ENCODE measurements at regions not wholly inside any gene's neighbourhood (a gene's known extent, or its start where the extent isn't known, plus 50 kb on each side); places are given as distances from the start of the nearest gene placed in this dataset.
"Not testable (repeated sequence)": the region's sequence is repeated elsewhere in the genome, so short reads cannot be mapped to it uniquely, and the experiment has no call there.

- DNase-seq, result no peak
These were observed 1161.8 kb downstream of the MRPL39 start for GRCh38 chr21:24445517-24445916.

GRCh38 chr21:24444736-24445135 lies 1162.5 kb downstream of the MRPL39 start:
- no peak for DNase-seq

- DNase-seq, result no peak
These were observed 1171.0 kb downstream of the MRPL39 start for GRCh38 chr21:24436236-24436635.

- DNase-seq, result no peak
These were observed 1178.6 kb downstream of the MRPL39 start for GRCh38 chr21:24428591-24429199.

- no peak for DNase-seq
These were observed 1182.5 kb downstream of the MRPL39 start for GRCh38 chr21:24424776-24425175.

GRCh38 chr21:24423546-24423945 lies 1183.7 kb downstream of the MRPL39 start:
- no peak for DNase-seq

GRCh38 chr21:24420689-24421088 lies 1186.6 kb downstream of the MRPL39 start:
- DNase-seq, result no peak

GRCh38 chr21:24419641-24420040 lies 1187.6 kb downstream of the MRPL39 start:
- DNase-seq, result not testable (repeated sequence)

- DNase-seq, result no peak
These were observed 1188.6 kb downstream of the MRPL39 start for GRCh38 chr21:24418671-24419070.

- no peak for DNase-seq
These were observed 1195.9 kb downstream of the MRPL39 start for GRCh38 chr21:24411429-24411828.

- no peak for DNase-seq
These were observed 1204.1 kb downstream of the MRPL39 start for GRCh38 chr21:24403221-24403620.

GRCh38 chr21:24395320-24395923 lies 1211.9 kb downstream of the MRPL39 start:
- no peak for DNase-seq

- peak; percentile 15 to 25 for DNase-seq
These were observed 1232.1 kb downstream of the MRPL39 start for GRCh38 chr21:24375201-24375600.

- no peak for DNase-seq
These were observed 1234.8 kb downstream of the MRPL39 start for GRCh38 chr21:24372506-24372905.

GRCh38 chr21:24369746-24370145 lies 1237.5 kb downstream of the MRPL39 start:
- no peak for DNase-seq

- DNase-seq, result no peak
These were observed 1238.0 kb downstream of the MRPL39 start for GRCh38 chr21:24369278-24369677.

GRCh38 chr21:24367936-24368335 lies 1239.3 kb downstream of the MRPL39 start:
- no peak for DNase-seq

GRCh38 chr21:24353492-24353891 lies 1253.8 kb downstream of the MRPL39 start:
- no peak for DNase-seq

GRCh38 chr21:24339406-24339805 lies 1267.9 kb downstream of the MRPL39 start:
- no peak for DNase-seq

GRCh38 chr21:24336491-24336890 lies 1270.8 kb downstream of the MRPL39 start:
- DNase-seq, result no peak

GRCh38 chr21:24323536-24323935 lies 1283.7 kb downstream of the MRPL39 start:
- no peak for DNase-seq

GRCh38 chr21:24316277-24316922 lies 1290.9 kb downstream of the MRPL39 start:
- no peak for DNase-seq

- no peak for DNase-seq
These were observed 1296.5 kb downstream of the MRPL39 start for GRCh38 chr21:24310788-24311187.

- no peak for DNase-seq
These were observed 1299.1 kb downstream of the MRPL39 start for GRCh38 chr21:24308183-24308582.
